ENCODE measurements at regions not wholly inside any gene's neighbourhood (a gene's known extent, or its start where the extent isn't known, plus 50 kb on each side); places are given as distances from the start of the nearest gene placed in this dataset.

- TF ChIP-seq CTCF (IDR thresholded peaks at IDR 0.05), result no peak
- TF ChIP-seq POLR2A (IDR thresholded peaks at IDR 0.05), result no peak
These were observed 125.2 kb upstream of the LGALSL start for GRCh38 chr2:64328756-64329155.

Measured in lower leg skin (tissue), 3 donors.